GM10266 (cell line): ENCODE measurements at regions not wholly inside any gene's neighbourhood (a gene's known extent, or its start where the extent isn't known, plus 50 kb on each side); places are given as distances from the start of the nearest gene placed in this dataset.

Experiments
- DNase-seq: peaks from one replicate; pipeline ENCODE4 v3.0.0; 2012; ENCODE audit errors: extremely low spot score
- CTCF ChIP-seq: IDR thresholded peaks from 2 replicates; pipeline ENCODE4 v1.5.1; 2012; ENCODE audit warnings: mild to moderate bottlenecking, low read depth; ENCODE audit not compliant: control insufficient read depth, insufficient read depth; ENCODE audit errors: missing control alignments

GRCh38 chr5:110257971-110258370 is 468.5 kb downstream of the TMEM232 start:
- no peak for TF ChIP-seq CTCF
- no peak for DNase-seq

- DNase-seq, result no peak
Measured at GRCh38 chr5:110258460-110259216, 467.8 kb downstream of the TMEM232 start.

GRCh38 chr5:110262749-110263148 is 463.7 kb downstream of the TMEM232 start:
- no peak for DNase-seq
- TF ChIP-seq CTCF, result no peak

More at GRCh38 chr5:110258460-110259216, 467.8 kb downstream of the TMEM232 start:
- TF ChIP-seq CTCF, result no peak

GRCh38 chr5:110264661-110265060 is 461.8 kb downstream of the TMEM232 start:
- no peak for DNase-seq
- no peak for TF ChIP-seq CTCF

- DNase-seq, result no peak
- TF ChIP-seq CTCF, result no peak
Measured at GRCh38 chr5:110265162-110265561, 461.3 kb downstream of the TMEM232 start.

- no peak for TF ChIP-seq CTCF
Measured at GRCh38 chr5:110267714-110268113, 458.8 kb downstream of the TMEM232 start.

GRCh38 chr5:110268283-110268682 is 458.2 kb downstream of the TMEM232 start:
- DNase-seq, result no peak
- no peak for TF ChIP-seq CTCF

More at GRCh38 chr5:110267714-110268113, 458.8 kb downstream of the TMEM232 start:
- DNase-seq, result no peak
